ENCODE measurements at regions not wholly inside any gene's neighbourhood (a gene's known extent, or its start where the extent isn't known, plus 50 kb on each side); places are given as distances from the start of the nearest gene placed in this dataset.

- DNase-seq = no peak
Measured at GRCh38 chr1:37130221-37130948, 96.1 kb upstream of the GRIK3 start.

GRCh38 chr1:37131281-37131680, 97.0 kb upstream of the GRIK3 start:
- no peak for DNase-seq

- DNase-seq = no peak
Measured at GRCh38 chr1:37133276-37134145, 99.2 kb upstream of the GRIK3 start.

DNA sequence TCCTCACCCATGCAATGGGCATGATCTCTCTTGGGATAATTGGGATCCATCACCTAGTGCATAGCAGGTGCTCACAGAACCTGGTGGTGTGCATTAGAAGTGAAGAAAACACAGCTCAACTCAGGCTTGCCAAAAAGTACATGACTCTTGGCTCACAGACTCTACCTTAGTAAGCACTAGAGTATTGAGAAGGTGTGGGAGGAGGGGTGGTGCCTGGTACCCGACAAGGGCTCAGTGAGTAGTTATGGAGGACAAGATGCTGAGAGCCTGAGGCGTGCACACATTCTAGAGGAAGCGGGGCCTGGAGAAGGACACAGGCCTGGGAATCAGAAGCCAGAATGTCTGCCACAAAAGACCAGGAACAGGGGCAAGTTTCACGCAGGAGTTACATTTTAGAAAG, 100.3 kb upstream of the GRIK3 start:
- no peak for DNase-seq

DNA sequence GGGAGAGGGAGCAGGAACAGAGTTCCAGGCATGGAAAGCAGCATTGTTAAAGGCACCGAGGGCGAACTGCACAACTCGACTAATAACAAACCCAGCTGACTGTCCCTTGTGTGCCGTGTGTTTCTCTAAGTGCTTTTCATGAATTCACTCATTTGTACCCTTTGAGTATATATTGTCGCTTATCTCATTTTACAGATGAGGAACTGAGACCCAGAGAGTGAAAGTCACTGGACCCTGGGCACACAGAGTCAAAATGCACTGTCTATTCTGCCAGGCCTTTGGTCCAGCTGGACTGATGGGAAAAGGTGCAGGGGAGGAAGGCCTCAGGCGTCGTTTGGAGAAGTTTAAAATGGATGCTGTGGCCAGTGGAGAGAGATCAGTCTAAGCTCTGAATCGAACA, 100.7 kb upstream of the GRIK3 start:
- DNase-seq = no peak

- no peak for DNase-seq
Measured at GRCh38 chr1:37137014-37137413, 102.7 kb upstream of the GRIK3 start.

DNA sequence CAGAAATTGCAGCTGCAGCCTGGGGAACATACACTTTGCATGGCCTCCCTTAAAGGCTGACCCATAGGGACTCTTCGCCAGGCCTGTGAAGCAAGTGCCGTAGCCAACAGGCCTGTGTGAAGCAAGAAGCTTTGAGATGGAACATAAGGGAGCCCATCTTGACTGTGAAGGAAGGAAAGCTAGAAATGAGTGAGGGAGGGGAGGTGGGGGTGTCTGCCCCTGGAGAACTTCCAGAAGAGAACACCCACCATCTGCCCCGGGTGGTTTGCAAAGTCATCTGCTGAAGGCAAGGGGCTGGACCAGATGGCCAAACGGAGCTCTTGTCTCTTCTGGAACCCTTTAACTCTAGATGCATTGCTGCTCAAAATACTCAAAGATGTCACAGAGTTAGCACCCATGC, 103.3 kb upstream of the GRIK3 start:
- DNase-seq = no peak

- no peak for DNase-seq
Measured at GRCh38 chr1:37143800-37144199, 109.5 kb upstream of the GRIK3 start.

GRCh38 chr1:37146071-37146470, 111.8 kb upstream of the GRIK3 start:
- DNase-seq = no peak

- DNase-seq = no peak
Measured at GRCh38 chr1:37147392-37147831, 113.1 kb upstream of the GRIK3 start.

GRCh38 chr1:37147906-37148305, 113.6 kb upstream of the GRIK3 start:
- no peak for DNase-seq

GRCh38 chr1:37148663-37149062, 114.3 kb upstream of the GRIK3 start:
- no peak for DNase-seq

GRCh38 chr1:37149296-37149695, 115.0 kb upstream of the GRIK3 start:
- DNase-seq = no peak

- no peak for DNase-seq
Measured at GRCh38 chr1:37150986-37151385, 116.7 kb upstream of the GRIK3 start.

- DNase-seq = no peak
Measured at GRCh38 chr1:37151789-37152188, 117.5 kb upstream of the GRIK3 start.

- no peak for DNase-seq
Measured at GRCh38 chr1:37152491-37152890, 118.2 kb upstream of the GRIK3 start.

GRCh38 chr1:37153116-37154100, 119.1 kb upstream of the GRIK3 start:
- DNase-seq = no peak

DNA sequence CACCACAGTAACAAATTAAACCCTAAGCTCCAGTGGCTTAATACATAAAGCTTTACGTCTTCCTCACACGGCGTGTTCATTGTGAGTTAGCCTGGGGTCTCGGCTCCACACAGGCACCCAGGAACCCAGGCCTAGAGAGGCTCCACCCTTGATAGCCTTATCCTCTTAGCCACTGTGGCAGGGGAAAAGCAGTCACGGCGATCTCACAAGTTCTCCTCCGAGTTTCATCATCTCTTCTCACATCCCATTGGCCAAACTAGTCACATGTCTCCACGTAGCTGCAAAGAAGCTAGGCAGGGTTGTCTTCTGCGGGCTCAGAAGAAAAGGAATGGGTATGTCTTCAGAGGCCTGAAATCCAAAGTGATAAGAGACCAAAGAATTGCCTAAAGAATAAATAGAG, 122.3 kb upstream of the GRIK3 start:
- no peak for DNase-seq

- DNase-seq = no peak
Measured at GRCh38 chr1:37157634-37158033, 123.3 kb upstream of the GRIK3 start.

GRCh38 chr1:37158113-37158749, 123.9 kb upstream of the GRIK3 start:
- DNase-seq = no peak

- no peak for DNase-seq
Measured at GRCh38 chr1:37159102-37159501, 124.8 kb upstream of the GRIK3 start.

- no peak for DNase-seq
Measured at GRCh38 chr1:37161171-37161570, 126.9 kb upstream of the GRIK3 start.

DNA sequence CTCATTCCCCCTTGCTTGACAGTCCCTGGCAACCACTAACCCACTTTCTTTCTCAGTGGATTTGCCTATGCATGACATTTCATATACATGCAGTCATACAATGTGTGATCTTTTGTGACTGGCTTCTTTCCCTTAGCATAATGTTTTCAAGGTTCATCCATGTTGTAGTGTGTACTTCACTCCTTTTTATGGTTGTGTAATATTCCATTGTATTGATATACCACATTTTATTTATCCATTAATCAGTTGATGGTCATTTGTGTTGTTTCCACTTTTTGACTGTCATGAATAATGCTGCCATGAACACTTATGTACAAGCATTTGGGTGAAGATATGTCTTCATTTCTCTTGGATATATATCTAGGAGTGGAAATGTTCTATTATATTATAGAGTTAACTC, 127.7 kb upstream of the GRIK3 start:
- DNase-seq = no peak

Data from CD4-positive, alpha-beta T cell treated with Interleukin-4 for 4 hours (primary cell).